ENCODE measurements at regions not wholly inside any gene's neighbourhood (a gene's known extent, or its start where the extent isn't known, plus 50 kb on each side); places are given as distances from the start of the nearest gene placed in this dataset.

DNA sequence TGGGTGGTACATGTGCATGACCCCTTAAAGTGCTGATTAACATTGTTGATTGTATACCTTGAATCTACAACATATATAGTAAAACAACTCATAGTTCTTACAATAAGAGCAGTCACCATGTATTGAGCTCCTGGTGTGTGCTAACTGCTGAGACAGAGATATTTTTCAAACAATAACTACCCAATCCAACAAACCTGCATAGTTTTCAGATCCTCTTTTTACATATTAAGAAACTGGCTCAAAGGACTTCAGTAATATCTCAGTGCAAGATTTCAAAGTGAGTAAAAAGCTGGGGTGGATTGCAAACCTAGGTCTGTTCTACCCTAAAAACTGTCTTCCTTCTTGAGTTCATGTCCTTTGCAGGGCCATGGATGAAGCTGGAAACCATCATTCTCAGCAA is 272.2 kb downstream of the SNX13 start:
- TF ChIP-seq, protein P1, sequence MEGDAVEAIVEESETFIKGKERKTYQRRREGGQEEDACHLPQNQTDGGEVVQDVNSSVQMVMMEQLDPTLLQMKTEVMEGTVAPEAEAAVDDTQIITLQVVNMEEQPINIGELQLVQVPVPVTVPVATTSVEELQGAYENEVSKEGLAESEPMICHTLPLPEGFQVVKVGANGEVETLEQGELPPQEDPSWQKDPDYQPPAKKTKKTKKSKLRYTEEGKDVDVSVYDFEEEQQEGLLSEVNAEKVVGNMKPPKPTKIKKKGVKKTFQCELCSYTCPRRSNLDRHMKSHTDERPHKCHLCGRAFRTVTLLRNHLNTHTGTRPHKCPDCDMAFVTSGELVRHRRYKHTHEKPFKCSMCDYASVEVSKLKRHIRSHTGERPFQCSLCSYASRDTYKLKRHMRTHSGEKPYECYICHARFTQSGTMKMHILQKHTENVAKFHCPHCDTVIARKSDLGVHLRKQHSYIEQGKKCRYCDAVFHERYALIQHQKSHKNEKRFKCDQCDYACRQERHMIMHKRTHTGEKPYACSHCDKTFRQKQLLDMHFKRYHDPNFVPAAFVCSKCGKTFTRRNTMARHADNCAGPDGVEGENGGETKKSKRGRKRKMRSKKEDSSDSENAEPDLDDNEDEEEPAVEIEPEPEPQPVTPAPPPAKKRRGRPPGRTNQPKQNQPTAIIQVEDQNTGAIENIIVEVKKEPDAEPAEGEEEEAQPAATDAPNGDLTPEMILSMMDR (IDR thresholded peaks at IDR 0.05): no peak
- TF ChIP-seq POLR2A (IDR thresholded peaks at IDR 0.05): no peak
